Dermis microvascular lymphatic vessel endothelial cell (primary cell): ENCODE measurements at regions not wholly inside any gene's neighbourhood (a gene's known extent, or its start where the extent isn't known, plus 50 kb on each side); places are given as distances from the start of the nearest gene placed in this dataset.
"Not testable (repeated sequence)": the region's sequence is repeated elsewhere in the genome, so short reads cannot be mapped to it uniquely, and the experiment has no call there.

Experiments used
- DNase-seq, 2 donors: peaks; one replicate each; pipeline versions ENCODE4 v3.0.0 to v3.0.0-alpha.2; 2010; ENCODE audit warnings: low read depth in 2 of 2

DNA sequence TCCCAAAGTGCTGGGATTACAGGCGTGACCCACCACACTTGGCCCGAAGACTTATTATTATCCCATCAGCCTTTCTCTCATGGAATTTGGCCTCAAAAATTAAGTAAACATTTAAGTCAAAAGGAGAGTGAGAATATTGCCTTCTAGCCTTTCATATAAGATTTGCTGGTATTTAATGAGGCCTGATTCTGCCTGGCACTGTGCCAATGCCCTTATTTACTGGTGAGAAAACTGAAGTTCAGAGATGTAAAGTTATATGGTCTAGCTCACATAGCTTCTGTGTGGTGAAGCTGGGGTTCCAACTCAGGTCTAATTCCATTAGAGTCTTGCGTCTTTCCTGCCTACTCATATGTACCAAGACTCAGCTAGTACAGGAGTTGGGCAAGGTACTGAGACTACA is 260.2 kb downstream of the SDHAF3 start:
- no peak for DNase-seq

DNA sequence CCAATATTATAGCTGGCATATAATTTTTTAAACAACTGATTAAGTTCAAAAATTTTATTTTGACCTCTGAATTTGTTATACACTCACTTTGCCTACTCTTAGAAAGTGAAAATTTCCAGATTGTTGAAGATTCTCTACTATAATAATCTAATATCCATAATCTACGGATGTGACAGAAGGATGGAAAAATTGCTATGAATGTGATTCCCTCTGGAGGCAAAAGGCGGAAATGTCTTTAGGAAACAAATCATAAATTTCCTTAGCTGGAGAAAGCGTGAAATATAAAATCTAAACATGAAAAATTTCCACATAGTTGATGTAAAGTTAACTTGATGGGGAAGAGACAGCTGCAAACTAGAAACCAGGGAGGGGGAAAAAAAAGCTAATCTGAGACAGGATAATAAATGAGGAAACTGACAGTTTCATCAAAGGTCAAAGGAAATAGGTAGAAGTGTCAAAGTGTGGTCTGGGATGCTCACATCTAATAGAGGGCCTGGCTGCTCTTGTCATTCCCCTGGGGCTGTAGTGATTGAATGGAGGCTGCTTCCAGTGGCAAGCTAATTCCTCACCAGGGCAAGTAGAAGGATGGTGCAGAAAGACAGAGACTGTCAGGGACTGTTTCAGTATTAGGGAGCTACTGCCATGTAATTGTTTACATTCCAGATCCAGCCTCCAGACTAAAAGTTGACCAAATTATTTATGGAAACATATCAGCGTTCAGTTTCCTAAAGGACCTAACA is 264.5 kb downstream of the SDHAF3 start:
- no peak for DNase-seq

DNA sequence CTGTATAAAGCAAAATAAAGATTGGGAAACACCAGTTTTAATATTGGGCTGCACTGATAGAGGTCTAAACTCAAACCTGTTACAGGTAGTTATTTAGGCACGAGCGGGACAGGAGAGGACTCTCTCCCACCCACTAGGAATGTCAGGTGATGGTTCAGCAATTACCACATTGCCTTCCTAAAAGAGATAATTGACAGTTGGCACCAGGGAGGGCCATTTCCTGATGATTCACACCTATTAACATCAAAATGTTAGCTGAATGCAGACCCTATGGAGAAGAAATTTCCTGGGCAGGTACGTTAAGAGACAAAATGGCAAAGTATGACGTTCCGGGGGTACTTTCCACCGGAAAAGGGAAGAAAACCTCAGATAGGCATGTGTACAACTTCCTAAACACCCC is 272.6 kb downstream of the SDHAF3 start:
- no peak for DNase-seq

DNA sequence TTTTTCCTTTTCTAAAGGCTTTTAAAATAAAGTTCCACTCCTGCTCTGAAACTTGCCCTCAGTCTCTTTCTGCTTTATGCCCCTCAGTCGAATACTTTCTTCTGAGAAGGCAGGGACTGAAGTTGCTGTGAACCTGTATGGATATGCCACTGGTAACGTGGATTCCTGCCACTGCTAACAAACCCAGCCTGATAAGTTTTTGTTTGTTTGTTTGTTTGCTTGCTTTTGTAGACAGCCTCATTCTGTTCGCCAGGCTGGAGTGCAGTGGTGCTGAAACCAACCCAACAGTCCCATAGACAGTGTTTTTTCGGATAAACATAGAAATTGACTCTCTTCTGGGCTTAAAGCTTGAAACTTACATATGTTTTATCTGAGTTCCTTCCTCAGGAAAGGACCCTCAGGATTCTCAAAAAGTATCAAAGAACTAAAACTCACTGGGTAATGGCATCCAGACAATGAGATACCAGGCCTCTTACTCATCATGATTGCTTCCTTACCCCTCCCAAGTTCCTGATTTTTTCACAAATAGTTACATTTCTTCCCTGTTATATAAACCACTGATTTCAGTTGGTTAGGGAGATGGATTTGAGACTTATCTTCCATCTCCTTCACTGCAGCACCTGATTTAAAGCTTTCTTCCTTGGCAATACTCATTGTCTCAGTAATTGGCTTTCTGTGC is 273.6 kb downstream of the SDHAF3 start:
- no peak for DNase-seq

DNA sequence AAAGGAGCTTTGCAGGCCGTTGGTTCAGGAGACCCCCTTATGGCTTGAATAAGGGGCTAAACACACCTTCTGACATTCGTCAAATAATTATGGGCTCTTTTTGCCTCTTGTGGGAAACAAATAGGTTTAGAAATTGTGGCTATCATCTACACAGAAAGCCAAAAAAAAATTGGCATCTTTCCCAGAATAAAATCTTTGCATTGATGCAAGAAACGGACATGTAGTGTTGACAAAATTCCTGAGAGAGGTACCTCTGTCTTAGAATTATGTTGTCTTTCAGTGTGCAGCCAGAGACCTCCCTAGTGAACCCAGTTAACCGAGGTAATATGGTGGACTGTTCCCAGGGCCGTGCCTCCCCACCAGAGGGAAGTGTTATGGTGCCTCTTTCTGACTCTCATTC is 283.9 kb downstream of the SDHAF3 start:
- no peak for DNase-seq

DNA sequence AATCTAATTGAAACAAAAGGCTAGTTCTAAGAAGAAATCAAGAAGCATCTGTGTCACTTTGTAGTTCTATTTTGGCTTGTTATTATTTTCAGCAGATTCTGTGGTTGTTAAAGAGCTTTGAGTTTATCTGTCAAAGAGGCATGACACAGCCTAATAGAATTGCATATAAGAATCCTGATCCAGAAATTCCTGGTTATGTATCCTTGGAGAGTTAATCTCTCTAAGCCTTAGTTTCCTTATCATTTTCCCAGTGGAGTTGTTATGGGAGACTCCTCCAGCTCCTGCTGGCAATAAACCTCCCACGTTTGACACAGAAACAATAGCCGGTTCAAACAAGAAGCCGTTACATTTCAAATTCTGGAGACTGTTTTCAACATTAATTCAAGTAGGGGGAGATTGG is 288.3 kb downstream of the SDHAF3 start:
- no peak for DNase-seq

DNA sequence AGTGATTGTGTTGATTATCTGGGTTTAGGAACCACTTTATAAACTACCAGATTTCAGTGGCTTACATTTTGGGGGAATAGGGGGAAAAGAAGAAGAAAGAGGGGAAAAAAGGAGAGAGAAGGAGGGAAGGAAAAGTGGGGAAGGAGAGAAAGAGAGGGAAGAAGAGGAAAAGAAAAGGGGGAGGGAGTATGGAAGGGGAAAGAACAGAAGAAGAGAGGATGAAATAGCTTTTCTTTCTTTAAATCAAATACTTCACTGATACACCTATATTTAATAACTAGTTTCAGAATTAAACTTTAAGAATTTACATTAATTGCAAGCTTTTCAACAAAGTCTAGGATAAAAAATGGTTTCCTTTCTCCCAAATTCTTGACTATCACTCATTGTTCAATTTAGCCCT is 289.6 kb downstream of the SDHAF3 start:
- no peak for DNase-seq

DNA sequence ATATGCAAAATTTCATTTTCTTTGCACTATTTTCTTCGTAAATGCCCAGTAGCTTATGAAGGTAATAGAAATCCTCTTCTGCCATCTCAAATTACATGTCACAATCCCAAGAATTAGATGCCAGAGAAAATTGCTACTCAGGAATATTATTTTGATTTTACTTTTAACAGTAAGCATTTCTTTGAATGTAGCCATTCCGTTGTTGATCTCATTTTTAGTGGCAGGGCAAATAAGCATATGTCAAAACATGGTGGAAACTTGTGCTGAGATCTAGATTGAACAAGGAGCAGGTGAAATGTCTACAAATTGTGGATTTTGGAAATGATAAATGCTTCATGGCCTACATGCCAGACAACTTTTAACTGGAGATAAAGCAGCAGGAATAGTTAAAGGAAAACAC is 291.8 kb downstream of the SDHAF3 start:
- no peak for DNase-seq

DNA sequence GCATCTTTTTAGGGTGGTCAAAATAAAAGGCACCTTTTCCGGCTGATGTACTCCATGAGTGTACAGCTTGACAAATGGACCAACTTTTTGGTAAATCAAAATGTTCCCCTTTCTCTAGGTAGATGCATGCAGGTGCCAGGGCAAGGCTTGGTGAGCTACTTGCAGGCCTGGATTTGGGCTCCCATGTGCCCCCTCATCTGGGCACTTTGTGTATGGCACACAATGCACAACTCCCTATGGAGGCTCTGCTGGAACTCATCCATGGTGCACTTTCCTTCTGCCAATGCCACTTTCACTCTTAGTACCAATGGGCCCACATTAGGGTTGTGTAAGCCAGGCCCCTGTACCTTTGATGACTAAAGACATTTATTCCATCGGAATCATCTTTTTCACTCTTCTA is 300.8 kb downstream of the SDHAF3 start:
- DNase-seq, result no peak

DNA sequence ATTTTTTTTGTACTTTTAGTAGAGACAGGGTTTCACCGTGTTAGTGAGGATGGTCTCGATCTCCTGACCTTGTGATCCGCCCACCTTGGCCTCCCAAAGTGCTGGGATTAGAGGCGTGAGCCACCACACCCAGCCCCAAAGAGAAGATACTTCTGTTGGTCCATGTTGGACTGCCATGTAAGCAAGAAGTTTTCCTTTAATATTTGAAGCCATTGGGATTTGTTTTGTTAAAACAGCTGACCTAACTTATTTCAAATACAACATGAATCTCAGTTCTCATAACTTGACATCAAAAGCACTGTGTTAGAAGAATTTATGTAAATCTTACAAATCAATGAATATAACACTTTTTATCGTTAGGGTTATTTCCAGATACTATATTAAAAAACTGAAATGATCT is 302.4 kb downstream of the SDHAF3 start:
- DNase-seq, result no peak

DNA sequence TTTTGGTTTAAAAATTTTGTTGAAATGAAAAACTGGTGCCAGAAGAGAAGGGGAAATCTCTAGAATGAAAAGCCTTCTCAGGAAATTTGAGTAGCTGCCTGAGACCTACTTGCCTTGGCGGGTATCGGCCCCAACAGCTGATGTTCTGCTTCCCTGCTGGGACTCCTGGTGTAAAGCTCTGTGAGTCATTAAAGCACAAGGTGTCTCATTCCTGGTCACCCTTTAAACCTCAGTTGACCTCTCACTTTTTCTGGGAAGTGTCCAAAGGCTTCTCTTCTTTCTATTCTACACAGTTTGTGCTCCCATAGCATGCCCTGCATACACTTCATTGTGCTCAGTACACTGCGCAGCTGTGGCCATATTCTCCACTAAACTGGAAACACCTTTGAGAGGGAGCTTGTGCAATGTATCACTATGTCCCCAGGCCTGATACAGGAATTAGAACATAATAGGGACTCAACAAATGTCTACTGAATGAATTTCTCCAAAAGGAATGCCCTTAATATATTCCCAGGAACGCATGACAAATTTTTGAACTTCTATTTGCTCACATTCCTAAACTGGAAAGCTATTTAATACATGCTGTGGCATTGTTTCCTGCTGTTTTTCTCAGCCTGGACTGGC is 303.9 kb downstream of the SDHAF3 start:
- no peak for DNase-seq

DNA sequence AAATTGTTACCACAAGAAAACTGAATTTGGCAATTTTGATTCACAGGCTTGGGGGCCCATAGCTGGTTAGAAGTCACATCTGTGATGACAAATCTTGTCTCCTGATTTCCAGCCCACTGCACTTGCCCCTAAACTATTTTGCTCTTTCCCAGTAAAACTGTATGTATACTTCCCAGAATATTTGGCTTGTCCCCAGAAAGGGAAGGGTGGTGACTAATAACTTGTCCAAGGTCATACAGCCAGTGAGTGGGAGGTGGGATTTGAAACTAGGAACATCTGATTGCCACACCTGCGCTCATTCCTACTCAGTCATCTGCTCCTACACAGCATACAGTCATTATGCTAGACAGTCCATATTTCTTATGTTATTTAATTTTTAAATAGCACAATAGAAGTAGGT is 304.5 kb downstream of the SDHAF3 start:
- no peak for DNase-seq

DNA sequence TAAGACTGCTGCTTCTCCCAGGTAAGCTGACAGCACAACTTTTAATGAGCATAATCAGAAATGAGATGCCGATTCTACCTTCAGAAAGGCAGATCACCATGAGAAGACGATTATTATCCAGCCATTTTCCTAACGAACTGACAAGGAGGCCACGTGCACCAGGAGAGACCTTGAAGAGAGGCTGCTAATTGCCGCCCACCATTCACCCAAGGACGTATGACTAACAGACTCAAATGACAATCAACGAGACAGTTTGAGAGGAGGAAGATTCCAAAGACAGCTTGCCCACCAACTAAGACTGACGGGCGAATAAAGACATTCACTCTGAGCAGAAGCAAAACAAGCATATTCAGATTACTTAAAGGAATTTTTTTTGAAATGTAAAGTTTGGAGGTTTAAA is 301.9 kb upstream of the TAC1 start:
- no peak for DNase-seq

DNA sequence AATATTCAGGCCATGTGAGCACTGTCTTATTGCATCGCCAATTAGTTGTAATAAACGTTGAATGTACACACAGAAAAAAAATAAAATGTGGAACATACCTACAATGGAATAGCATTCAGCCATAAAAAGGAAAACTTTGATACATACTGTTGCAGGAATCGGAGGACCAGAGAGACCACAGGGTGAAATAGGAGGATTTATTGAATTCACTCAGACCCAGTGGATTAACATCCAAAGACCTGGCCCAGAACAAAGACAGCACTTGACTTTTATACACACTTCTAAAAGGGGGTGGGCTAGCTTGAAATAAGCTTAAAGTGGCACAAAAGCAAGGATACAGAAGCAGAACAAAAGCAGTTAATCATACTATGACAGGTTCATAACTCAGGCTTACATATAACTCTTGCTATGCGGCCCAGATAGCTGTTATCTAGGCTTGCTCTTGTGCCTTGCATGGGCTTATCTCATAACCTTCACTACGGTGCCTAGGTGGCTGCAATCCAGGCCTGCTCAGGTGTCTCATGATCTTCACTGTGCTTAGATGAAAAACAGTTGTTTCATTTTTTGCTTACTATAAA is 292.2 kb upstream of the TAC1 start:
- no peak for DNase-seq

DNA sequence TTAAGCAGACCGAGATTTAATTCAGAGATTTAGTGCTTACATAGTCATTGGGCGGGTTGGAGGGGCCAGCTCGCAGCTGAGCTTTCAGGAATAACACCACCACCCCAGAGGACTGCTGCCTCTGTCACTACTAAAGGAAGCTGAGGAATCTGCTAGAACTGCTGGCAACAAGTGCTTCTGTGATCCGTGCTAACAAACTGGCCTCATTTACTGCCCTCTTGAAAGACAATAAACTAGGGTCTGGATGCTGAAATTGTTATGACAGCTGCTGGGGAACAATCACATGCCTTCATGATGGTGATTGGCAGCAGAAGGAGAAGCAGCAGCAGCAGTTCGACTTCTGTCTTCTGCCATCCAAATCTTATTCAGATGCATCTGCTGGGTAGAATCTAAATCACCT is 285.5 kb upstream of the TAC1 start:
- DNase-seq, result no peak

DNA sequence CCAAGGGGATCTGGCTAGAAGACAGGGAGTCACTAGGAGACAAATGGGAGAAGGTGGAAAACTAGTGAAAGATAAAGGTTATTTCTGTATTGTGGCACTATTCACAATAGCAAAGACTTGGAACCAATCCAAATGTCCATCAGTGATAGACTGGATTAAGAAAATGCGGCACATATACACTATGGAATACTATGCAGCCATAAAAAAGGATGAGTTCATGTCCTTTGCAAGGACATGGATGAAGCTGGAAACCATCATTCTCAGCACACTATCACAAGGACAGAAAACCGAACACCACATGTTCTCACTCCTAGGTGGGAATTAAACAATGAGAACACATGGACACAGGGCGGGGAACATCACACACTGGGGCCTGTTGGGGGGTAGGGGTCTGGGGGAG is 282.4 kb upstream of the TAC1 start:
- DNase-seq, result not testable (repeated sequence)

DNA sequence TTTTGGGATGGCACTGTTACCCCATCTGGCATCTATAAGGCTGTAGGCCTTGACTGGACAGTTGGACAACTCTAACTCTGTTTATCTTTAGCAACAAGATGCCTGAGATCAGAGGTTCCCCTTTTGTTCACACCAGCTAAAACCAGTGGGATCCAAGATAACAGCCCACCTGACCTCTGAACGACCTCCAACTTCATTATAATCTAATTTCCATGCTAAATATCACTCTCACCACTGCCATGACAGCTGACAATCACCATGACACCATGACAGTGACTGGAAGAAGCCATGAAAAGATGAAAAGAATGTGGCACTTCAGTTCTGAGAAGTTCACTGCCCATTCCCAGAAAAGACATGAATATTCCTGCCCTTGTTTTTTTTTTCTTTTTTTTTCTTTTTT is 281.4 kb upstream of the TAC1 start:
- DNase-seq, result no peak

DNA sequence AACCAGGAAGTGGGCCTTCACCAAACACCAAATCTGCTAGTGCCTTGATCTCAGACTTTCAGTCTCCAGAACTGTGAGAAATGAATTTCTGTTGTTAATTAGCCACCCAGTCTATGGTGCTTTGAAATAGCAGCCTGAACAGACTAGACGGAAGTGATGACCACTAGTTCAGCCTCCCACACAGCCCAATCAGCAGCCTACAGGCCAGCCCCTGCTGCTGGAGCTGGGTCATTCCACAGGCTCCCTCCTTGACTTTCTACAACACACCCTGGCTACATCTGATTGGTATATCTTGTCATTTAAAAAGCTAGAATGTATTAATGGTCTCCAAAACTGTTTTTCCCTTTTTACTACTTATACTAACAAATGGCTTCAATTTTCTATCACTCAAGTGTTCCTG is 277.2 kb upstream of the TAC1 start:
- no peak for DNase-seq

DNA sequence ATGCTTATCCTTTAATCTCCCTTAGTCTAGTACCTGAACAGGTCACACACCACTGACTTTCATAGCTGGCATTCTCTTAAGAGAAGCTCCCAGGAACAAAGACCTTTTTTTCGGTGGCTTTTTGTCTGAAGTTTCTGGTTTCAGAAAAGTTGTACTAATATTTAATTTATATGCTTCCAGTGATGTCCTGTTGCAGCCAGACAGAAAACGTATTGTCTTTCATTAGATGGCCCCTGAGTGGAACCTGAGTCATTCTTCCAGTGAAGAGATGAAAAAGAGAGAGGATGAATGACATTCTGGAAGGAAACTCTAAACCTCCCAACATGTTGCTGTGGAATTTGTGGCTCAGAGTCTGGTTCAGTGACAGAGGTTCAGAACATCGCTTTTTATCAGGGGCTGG is 274.8 kb upstream of the TAC1 start:
- no peak for DNase-seq

DNA sequence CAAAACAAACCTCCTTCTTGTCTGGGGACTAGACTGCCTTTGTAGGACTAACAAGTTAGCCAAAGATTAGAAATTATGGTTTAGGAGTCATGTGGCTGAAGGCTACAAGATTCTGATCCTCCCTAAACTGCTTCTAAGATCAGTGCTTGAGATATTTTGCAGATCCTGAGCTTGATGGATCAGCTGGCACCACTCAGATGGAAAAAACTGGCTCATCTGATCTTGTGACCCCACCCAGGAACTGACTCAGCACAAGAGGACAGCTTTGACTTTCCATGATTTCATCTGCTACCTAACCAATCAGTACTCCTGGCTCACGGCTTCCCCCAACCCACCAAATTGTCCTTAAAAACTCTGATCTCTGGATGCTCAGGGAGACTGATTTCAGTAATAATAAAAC is 271.5 kb upstream of the TAC1 start:
- no peak for DNase-seq

DNA sequence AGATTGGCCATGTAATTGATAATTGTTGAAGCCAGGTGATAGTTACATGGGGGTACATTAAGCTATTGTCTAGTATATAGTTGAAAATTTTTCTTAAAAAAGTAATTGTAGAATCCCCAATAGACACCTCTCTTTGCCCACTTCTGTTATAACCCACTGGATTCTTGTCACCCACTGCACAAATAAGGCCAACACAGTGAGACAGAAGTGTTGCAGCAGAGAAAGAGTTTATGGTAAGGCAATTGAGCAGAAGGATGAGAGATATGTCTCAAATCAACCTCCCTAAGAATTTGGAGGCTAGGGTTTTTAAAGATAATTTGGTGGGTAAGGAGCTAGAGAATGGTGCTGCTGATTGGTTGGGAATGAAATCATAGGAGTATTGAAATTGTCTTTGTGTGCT is 270.3 kb upstream of the TAC1 start:
- no peak for DNase-seq

DNA sequence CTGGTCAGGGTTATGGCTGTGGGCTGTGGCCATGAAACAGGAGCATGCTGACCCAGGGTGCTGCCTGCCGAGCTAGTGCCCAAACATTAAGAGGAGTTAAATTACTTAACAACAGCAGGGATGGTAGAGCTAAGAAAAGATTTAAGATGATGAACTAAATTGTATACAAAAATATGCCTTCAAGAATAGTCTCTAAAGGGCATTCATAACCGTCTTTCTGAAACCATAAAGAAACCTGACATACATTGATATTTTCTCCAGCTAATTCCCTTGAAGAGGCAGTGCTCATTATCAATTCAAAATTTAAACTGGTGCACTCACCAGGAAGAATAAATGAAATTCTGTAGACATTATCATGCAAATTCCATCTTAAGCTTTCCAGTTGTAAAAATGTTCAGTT is 265.8 kb upstream of the TAC1 start:
- no peak for DNase-seq
